Endothelial cell of umbilical vein (primary cell): ENCODE measurements at regions not wholly inside any gene's neighbourhood (a gene's known extent, or its start where the extent isn't known, plus 50 kb on each side); places are given as distances from the start of the nearest gene placed in this dataset.

Experiments
- BruUV-seq: library from RNA; stranded (reverse); fragments of 400-500 nt; replicated peaks from 2 replicates; lab custom pipeline; 2021; lab: Mats Ljungman, UMichigan
- CTCF ChIA-PET: fragments of 300-600, 350-600 bp; sonication (Branson Sonifier 250); formaldehyde crosslinking; loops from one replicate; lab custom pipeline; 2021; ENCODE audit warnings: antibody characterized with exemption, inconsistent platforms; lab: Charles Lee
- POLR2A ChIA-PET: fragments of 300-600, 350-600 bp; sonication (Branson Sonifier 250); formaldehyde crosslinking; loops from one replicate; lab custom pipeline; 2021; ENCODE audit warnings: antibody characterized with exemption, inconsistent platforms; lab: Charles Lee
- DNase-seq: peaks from one replicate; pipeline ENCODE4 v3.0.0-alpha.2; 2011; ENCODE audit warnings: low read depth, low spot score
- FAIRE-seq: peaks from 2 replicates; lab custom pipeline; 2011; peaks lifted over from hg19 to GRCh38; lab: Jason Lieb, UNC
- H2AFZ ChIP-seq: 2 replicates; pipeline ENCODE4 v1.6.0; 2012; ENCODE audit warnings: low read depth, low read length, control low read depth, inconsistent platforms
- H3K27ac ChIP-seq: 2 replicates; pipeline ENCODE4 v1.5.1; 2011; ENCODE audit warnings: low read depth, mild to moderate bottlenecking, control low read depth, low read length, moderate library complexity; ENCODE audit not compliant: insufficient read depth
- H3K27me3 ChIP-seq, 2 experiments: 2 replicates each; pipeline versions ENCODE4 v1.6.0 to v1.6.1; 2011; ENCODE audit warnings: low read length in 2 of 2, mixed read lengths in 1 of 2; ENCODE audit not compliant: control insufficient read depth in 2 of 2, insufficient read depth in 2 of 2
- H3K36me3 ChIP-seq, 2 experiments: 2 replicates in 1 of 2; 3 replicates in 1 of 2; pipeline ENCODE4 v1.5.1; 2011; ENCODE audit warnings: low read length in 2 of 2, mild to moderate bottlenecking in 1 of 2, moderate library complexity in 1 of 2; ENCODE audit not compliant: control insufficient read depth in 2 of 2, insufficient read depth in 2 of 2; ENCODE audit errors: extremely low read depth in 1 of 2
- H3K4me1 ChIP-seq: 3 replicates; pipeline ENCODE4 v1.5.1; 2011; ENCODE audit warnings: mild to moderate bottlenecking, low read length; ENCODE audit not compliant: control insufficient read depth, insufficient read depth; ENCODE audit errors: extremely low read depth
- H3K4me2 ChIP-seq: 2 replicates; pipeline ENCODE4 v1.6.1; 2011; ENCODE audit warnings: low read length, control low read depth, mixed read lengths; ENCODE audit not compliant: insufficient read depth
- H3K4me3 ChIP-seq, 3 experiments: fragments of 200-600 bp in 1 of 3; sonication (generic), shearing (Covaris generic) in 1 of 3; replicated peaks in 1 of 3; 2 replicates each; pipeline ENCODE4 v1.5.1; 2011 to 2016; ENCODE audit warnings: control low read depth in 3 of 3, low read length in 3 of 3, mild to moderate bottlenecking in 2 of 3, inconsistent platforms in 1 of 3, low read depth in 1 of 3, moderate library complexity in 1 of 3; ENCODE audit not compliant: insufficient read depth in 1 of 3
- H3K79me2 ChIP-seq: 2 replicates; pipeline ENCODE4 v1.6.0; 2012; ENCODE audit warnings: low read length, inconsistent platforms; ENCODE audit not compliant: control insufficient read depth, insufficient read depth
- H3K9ac ChIP-seq: replicated peaks from 2 replicates; pipeline ENCODE3; 2011; ENCODE audit warnings: low read length, control low read depth; ENCODE audit not compliant: insufficient read depth; ENCODE audit errors: extremely low read depth
- H3K9me1 ChIP-seq: replicated peaks from 3 replicates; pipeline ENCODE4 v1.6.0; 2011; ENCODE audit warnings: mild to moderate bottlenecking, low read length; ENCODE audit not compliant: control insufficient read depth, insufficient read depth; ENCODE audit errors: extremely low read depth
- H3K9me3 ChIP-seq: replicated peaks from 2 replicates; pipeline ENCODE4 v1.5.1; 2012; ENCODE audit warnings: low read length, inconsistent platforms; ENCODE audit not compliant: control insufficient read depth, insufficient read depth
- H4K20me1 ChIP-seq: replicated peaks from 2 replicates; pipeline ENCODE3; 2011; ENCODE audit warnings: mild to moderate bottlenecking, low read length; ENCODE audit not compliant: control insufficient read depth, insufficient read depth; ENCODE audit errors: extremely low read depth
- EZH2 ChIP-seq: IDR thresholded peaks from 2 replicates; pipeline ENCODE4 v1.6.1; 2012; ENCODE audit warnings: borderline replicate concordance, low read depth, mild to moderate bottlenecking, moderate library complexity, low read length, inconsistent platforms; ENCODE audit not compliant: severe bottlenecking
- FOS ChIP-seq: IDR thresholded peaks from 2 replicates; pipeline ENCODE4 v1.6.1; 2011; ENCODE audit warnings: mild to moderate bottlenecking, low read length, moderate library complexity, borderline replicate concordance; ENCODE audit not compliant: insufficient read depth
- GATA2 ChIP-seq: IDR thresholded peaks from 2 replicates; pipeline ENCODE4 v1.7.0; 2011; ENCODE audit warnings: low read depth, mild to moderate bottlenecking, moderate library complexity, mixed read lengths, low read length; ENCODE audit not compliant: insufficient read length, insufficient read depth
- JUN ChIP-seq: IDR thresholded peaks from 2 replicates; pipeline ENCODE4 v1.6.1; 2011; ENCODE audit warnings: borderline replicate concordance, low read depth; ENCODE audit not compliant: insufficient read length, insufficient read depth
- MYC ChIP-seq: IDR thresholded peaks from one replicate; pipeline ENCODE4 v1.6.1; 2011; ENCODE audit warnings: mild to moderate bottlenecking, low read depth, low read length
- POLR2A ChIP-seq: IDR thresholded peaks from 2 replicates; pipeline ENCODE4 v1.6.1; 2012; ENCODE audit warnings: low read depth, mild to moderate bottlenecking, control low read depth, low read length
- POLR2AphosphoS5 ChIP-seq: IDR thresholded peaks from 2 replicates; pipeline ENCODE4 v1.6.1; 2012; ENCODE audit warnings: low read depth, mild to moderate bottlenecking, control low read depth, low read length, moderate library complexity; ENCODE audit not compliant: insufficient read depth
- dilution Hi-C: fragments of 300-500 bp; cut with MboI; formaldehyde crosslinking; loops from one replicate; pipeline ENCODE4 v1.15.0; 2019; ENCODE audit warnings: low sequenced_read_pairs; ENCODE audit not compliant: extremely low pct_ligation_motif_present
- intact Hi-C: fragments of 100-400 bp; cut with micrococcal nuclease; formaldehyde crosslinking; loops from one replicate; pipeline ENCODE4 v1.10.0; 2022
- TF ChIP-seq, protein P1 (sequence below), 2 donors: IDR thresholded peaks; 1 replicate in 1 of 2; 2 replicates in 1 of 2; pipeline ENCODE4 v1.5.1; 2011; ENCODE audit warnings: low read length in 2 of 2, mild to moderate bottlenecking in 2 of 2, moderate library complexity in 2 of 2, control low read depth in 1 of 2, inconsistent platforms in 1 of 2, low read depth in 1 of 2; ENCODE audit not compliant: insufficient read depth in 1 of 2; ENCODE audit errors: extremely low read depth in 1 of 2
- TF ChIP-seq, protein P2 (sequence below): IDR thresholded peaks from 2 replicates; pipeline ENCODE4 v1.6.1; 2011; ENCODE audit not compliant: insufficient read depth, insufficient read length

DNA sequence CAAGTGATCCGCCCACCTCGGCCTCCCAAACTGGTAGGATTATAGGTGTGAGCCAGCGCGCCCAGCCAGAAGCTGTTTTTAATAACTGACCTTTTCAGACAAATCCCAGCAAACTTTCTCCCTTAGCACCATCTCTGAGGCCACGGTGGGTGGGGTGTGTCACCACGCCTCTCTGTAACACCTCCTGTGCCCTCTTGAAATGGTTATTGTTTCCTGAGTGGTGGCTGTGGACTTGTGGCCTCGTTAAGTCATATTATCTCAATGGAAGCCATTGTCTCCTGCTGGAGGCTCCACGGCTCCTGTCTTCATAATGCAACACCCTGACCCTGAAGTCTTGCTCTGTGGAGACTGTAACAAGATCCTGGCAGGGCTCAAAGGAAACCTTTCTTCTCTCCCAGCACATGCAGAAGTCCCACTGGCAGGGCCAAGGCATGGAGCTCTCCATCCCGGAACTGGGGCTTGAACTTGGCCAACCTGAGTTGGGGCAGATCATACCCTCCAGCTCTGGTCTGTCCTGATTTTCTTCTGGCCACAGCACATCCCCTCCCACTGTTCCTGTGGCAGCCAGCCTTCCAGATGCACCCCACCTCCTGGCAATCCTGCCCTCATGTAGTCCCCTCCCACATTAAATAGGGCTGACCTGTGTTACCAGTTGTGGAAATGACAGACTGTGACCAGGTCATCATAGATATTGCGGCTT is 81.1 kb downstream of the SNX5 start:
- DNase-seq (no peak), FAIRE-seq (no peak)
- Histone ChIP-seq H4K20me1 (no peaks in the 10 kb centered on the region), H2AFZ (no peak overlapping the region), H3K4me3 (no peak overlapping the region), H3K4me2 (no peak overlapping the region), H3K9ac (no peak overlapping the region), H3K27me3 (no peaks in the 10 kb centered on the region), H3K9me1 (no peaks in the 10 kb centered on the region), H3K27ac (no peak overlapping the region), H3K4me1 (peaks cover 5% of the 10 kb centered on the region), H3K36me3 (no peaks in the 10 kb centered on the region), H3K9me3 (no peaks in the 10 kb centered on the region), H3K79me2 (no peaks in the 10 kb centered on the region)
- intact Hi-C loops, result no loop called here
- TF ChIP-seq JUN (no peak), GATA2 (no peak), POLR2AphosphoS5 (no peak), POLR2A (no peak), EZH2 (no peak), MYC (no peak), FOS (no peak)
- TF ChIP-seq, protein P1, sequence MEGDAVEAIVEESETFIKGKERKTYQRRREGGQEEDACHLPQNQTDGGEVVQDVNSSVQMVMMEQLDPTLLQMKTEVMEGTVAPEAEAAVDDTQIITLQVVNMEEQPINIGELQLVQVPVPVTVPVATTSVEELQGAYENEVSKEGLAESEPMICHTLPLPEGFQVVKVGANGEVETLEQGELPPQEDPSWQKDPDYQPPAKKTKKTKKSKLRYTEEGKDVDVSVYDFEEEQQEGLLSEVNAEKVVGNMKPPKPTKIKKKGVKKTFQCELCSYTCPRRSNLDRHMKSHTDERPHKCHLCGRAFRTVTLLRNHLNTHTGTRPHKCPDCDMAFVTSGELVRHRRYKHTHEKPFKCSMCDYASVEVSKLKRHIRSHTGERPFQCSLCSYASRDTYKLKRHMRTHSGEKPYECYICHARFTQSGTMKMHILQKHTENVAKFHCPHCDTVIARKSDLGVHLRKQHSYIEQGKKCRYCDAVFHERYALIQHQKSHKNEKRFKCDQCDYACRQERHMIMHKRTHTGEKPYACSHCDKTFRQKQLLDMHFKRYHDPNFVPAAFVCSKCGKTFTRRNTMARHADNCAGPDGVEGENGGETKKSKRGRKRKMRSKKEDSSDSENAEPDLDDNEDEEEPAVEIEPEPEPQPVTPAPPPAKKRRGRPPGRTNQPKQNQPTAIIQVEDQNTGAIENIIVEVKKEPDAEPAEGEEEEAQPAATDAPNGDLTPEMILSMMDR (IDR thresholded peaks at IDR 0.05; ENCODE audit: extremely low read depth in 1 of 2, insufficient read depth in 1 of 2, low read depth in 1 of 2, low read length in 2 of 2), result no peak
- TF ChIP-seq, protein P2, sequence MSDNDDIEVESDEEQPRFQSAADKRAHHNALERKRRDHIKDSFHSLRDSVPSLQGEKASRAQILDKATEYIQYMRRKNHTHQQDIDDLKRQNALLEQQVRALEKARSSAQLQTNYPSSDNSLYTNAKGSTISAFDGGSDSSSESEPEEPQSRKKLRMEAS, result no peak
- no TSS peak for BruUV-seq
- dilution Hi-C loops, result no loop called here
- CTCF ChIA-PET, result no interaction called here
- POLR2A ChIA-PET, result no interaction called here
